SK-N-SH treated with all-trans-retinoic acid at 6 μM for 48 hours (cell line): ENCODE measurements at regions not wholly inside any gene's neighbourhood (a gene's known extent, or its start where the extent isn't known, plus 50 kb on each side); places are given as distances from the start of the nearest gene placed in this dataset.

Source experiments
- ATAC-seq: fragments of 200-7000 bp; cut with Tn5 transposase; 3 replicates; pipeline ENCODE4 v1.9.1; 2020; ENCODE audit warnings: mild to moderate bottlenecking, moderate library complexity
- ARNTL ChIP-seq: fragments of 450-650 bp; formaldehyde crosslinking; IDR thresholded peaks from 2 replicates; pipeline ENCODE4 v1.5.0; 2020; ENCODE audit warnings: low read depth, mild to moderate bottlenecking, moderate library complexity, borderline replicate concordance
- CREB5 ChIP-seq: fragments of 250-450 bp; sonication (Bioruptor Pico); IDR thresholded peaks from 2 replicates; pipeline ENCODE4 v1.5.1; 2020; ENCODE audit warnings: low read depth, mild to moderate bottlenecking, moderate library complexity
- CSDC2 ChIP-seq: fragments of 250-450 bp; sonication (Bioruptor Pico); IDR thresholded peaks from 2 replicates; pipeline ENCODE4 v1.5.0; 2020; ENCODE audit warnings: mild to moderate bottlenecking, moderate library complexity
- CSRNP3 ChIP-seq: fragments of 250-450 bp; sonication (Bioruptor Pico); IDR thresholded peaks from 2 replicates; pipeline ENCODE4 v1.5.1; 2021; ENCODE audit warnings: mild to moderate bottlenecking, moderate library complexity
- ESRRG ChIP-seq: fragments of 250-450 bp; sonication (Bioruptor Pico); IDR thresholded peaks from 2 replicates; pipeline ENCODE4 v1.6.1; 2021; ENCODE audit warnings: mild to moderate bottlenecking
- GLIS3 ChIP-seq: fragments of 250-450 bp; sonication (Bioruptor Pico); IDR thresholded peaks from 2 replicates; pipeline ENCODE4 v1.5.0; 2020; ENCODE audit warnings: mild to moderate bottlenecking, moderate library complexity
- ISL1 ChIP-seq: fragments of 250-450 bp; sonication (Bioruptor Pico); IDR thresholded peaks from 2 replicates; pipeline ENCODE4 v2.1.2; 2022; ENCODE audit warnings: mild to moderate bottlenecking, moderate library complexity
- PATZ1 ChIP-seq: fragments of 250-450 bp; sonication (Bioruptor Pico); IDR thresholded peaks from 2 replicates; pipeline ENCODE4 v1.8.0; 2020; ENCODE audit warnings: mild to moderate bottlenecking, moderate library complexity, borderline replicate concordance
- POU6F1 ChIP-seq: fragments of 250-450 bp; sonication (Bioruptor Pico); IDR thresholded peaks from 2 replicates; pipeline ENCODE4 v1.8.0; 2021; ENCODE audit warnings: low read depth, mild to moderate bottlenecking, moderate library complexity, borderline replicate concordance
- PPARA ChIP-seq: fragments of 250-450 bp; sonication (Bioruptor Pico); IDR thresholded peaks from 2 replicates; pipeline ENCODE4 v1.5.0; 2020; ENCODE audit warnings: mild to moderate bottlenecking, borderline replicate concordance
- RARB ChIP-seq: fragments of 250-450 bp; sonication (Bioruptor Pico); IDR thresholded peaks from 2 replicates; pipeline ENCODE4 v1.8.0; 2021; ENCODE audit warnings: mild to moderate bottlenecking, moderate library complexity
- TOX ChIP-seq: fragments of 250-450 bp; sonication (Bioruptor Pico); IDR thresholded peaks from 2 replicates; pipeline ENCODE4 v1.8.0; 2021; ENCODE audit warnings: mild to moderate bottlenecking, moderate library complexity, borderline replicate concordance
- TSHZ2 ChIP-seq: fragments of 250-450 bp; sonication (Bioruptor Pico); IDR thresholded peaks from 2 replicates; pipeline ENCODE4 v1.5.0; 2020; ENCODE audit warnings: mild to moderate bottlenecking, moderate library complexity
- ZFP3 ChIP-seq: fragments of 250-450 bp; sonication (Bioruptor Pico); IDR thresholded peaks from 2 replicates; pipeline ENCODE4 v1.5.0; 2020; ENCODE audit warnings: mild to moderate bottlenecking, moderate library complexity
- ZFP30 ChIP-seq: fragments of 450-650 bp; formaldehyde crosslinking; IDR thresholded peaks from 2 replicates; pipeline ENCODE4 v1.5.0; 2022; ENCODE audit warnings: mild to moderate bottlenecking, moderate library complexity
- ZNF8 ChIP-seq: fragments of 450-650 bp; formaldehyde crosslinking; IDR thresholded peaks from 2 replicates; pipeline ENCODE4 v1.5.0; 2020; ENCODE audit warnings: mild to moderate bottlenecking, moderate library complexity

GRCh38 chr20:58020656-58021454, 207.6 kb downstream of the ANKRD60 start (continued):
- no peak for TF ChIP-seq PATZ1 (CRISPR knock-in tag)

GRCh38 chr20:58019850-58020625, 208.4 kb downstream of the ANKRD60 start:
- TF ChIP-seq ZFP30 (no peak), GLIS3 (CRISPR knock-in tag) (no peak), ISL1 (CRISPR knock-in tag) (no peak), CREB5 (CRISPR knock-in tag) (no peak), PPARA (no peak), RARB (CRISPR knock-in tag) (no peak), CSRNP3 (CRISPR knock-in tag) (no peak)
- ATAC-seq = no peak

- no peak for TF ChIP-seq ESRRG (CRISPR knock-in tag)
- no peak for TF ChIP-seq TOX (CRISPR knock-in tag)
- no peak for TF ChIP-seq ZNF8 (CRISPR knock-in tag)
- no peak for TF ChIP-seq PATZ1 (CRISPR knock-in tag)
- no peak for TF ChIP-seq ARNTL (CRISPR knock-in tag)
- TF ChIP-seq CSDC2 (CRISPR knock-in tag) = no peak
- no peak for TF ChIP-seq GLIS3 (CRISPR knock-in tag)
- no peak for TF ChIP-seq POU6F1 (CRISPR knock-in tag)
- TF ChIP-seq TSHZ2 = no peak
- no peak for TF ChIP-seq PPARA
- TF ChIP-seq ZFP3 = no peak
- no peak for TF ChIP-seq CSRNP3 (CRISPR knock-in tag)
- peak; percentile 34 for ATAC-seq
Measured at GRCh38 chr20:58019027-58019849, 209.2 kb downstream of the ANKRD60 start.
